Endodermal cell (in vitro differentiated cells): ENCODE measurements at regions not wholly inside any gene's neighbourhood (a gene's known extent, or its start where the extent isn't known, plus 50 kb on each side); places are given as distances from the start of the nearest gene placed in this dataset.

Experiments
- DNase-seq: peaks from one replicate; pipeline ENCODE4 v3.0.0-alpha.2; 2017
- H3K27ac ChIP-seq: 2 replicates; pipeline ENCODE4 v1.5.1; 2013; ENCODE audit warnings: mild to moderate bottlenecking, low read depth, low read length, moderate library complexity
- H3K27me3 ChIP-seq: 2 replicates; pipeline ENCODE4 v1.6.1; 2013; ENCODE audit warnings: mild to moderate bottlenecking, low read length, moderate library complexity; ENCODE audit not compliant: insufficient read depth, control insufficient read depth, poor library complexity, severe bottlenecking
- H3K36me3 ChIP-seq: 2 replicates; pipeline ENCODE4 v1.7.0; 2013; ENCODE audit warnings: mild to moderate bottlenecking, low read length, moderate library complexity; ENCODE audit not compliant: control insufficient read depth, insufficient read depth
- H3K4me1 ChIP-seq: one replicate; pipeline ENCODE4 v1.7.0; 2013; ENCODE audit warnings: low read length; ENCODE audit not compliant: control insufficient read depth, insufficient read depth
- H3K4me3 ChIP-seq: 2 replicates; pipeline ENCODE4 v1.5.1; 2013; ENCODE audit warnings: mild to moderate bottlenecking, low read length, moderate library complexity
- H3K9ac ChIP-seq: 2 replicates; pipeline ENCODE4 v1.6.1; 2013; ENCODE audit warnings: mild to moderate bottlenecking, low read length, moderate library complexity; ENCODE audit not compliant: poor library complexity, severe bottlenecking; ENCODE audit errors: extremely low read depth
- H3K9me3 ChIP-seq: 2 replicates; pipeline ENCODE4 v1.6.1; 2013; ENCODE audit warnings: mild to moderate bottlenecking, low read length, moderate library complexity; ENCODE audit not compliant: control insufficient read depth
- H3K27ac Mint-ChIP-seq: 2 replicates; pipeline ENCODE4 v1.8.0; 2020; ENCODE audit warnings: mixed read lengths
- H3K27me3 Mint-ChIP-seq: 2 replicates; pipeline ENCODE4 v1.8.0; 2021; ENCODE audit warnings: mild to moderate bottlenecking, mixed read lengths; ENCODE audit not compliant: insufficient read depth
- H3K36me3 Mint-ChIP-seq: 2 replicates; pipeline ENCODE4 v1.8.0; 2020; ENCODE audit warnings: low read depth, mixed read lengths
- H3K4me1 Mint-ChIP-seq: 2 replicates; pipeline ENCODE4 v1.8.0; 2020; ENCODE audit warnings: mixed read lengths
- H3K4me3 Mint-ChIP-seq: 2 replicates; pipeline ENCODE4 v1.8.0; 2020; ENCODE audit warnings: mild to moderate bottlenecking, moderate library complexity, mixed read lengths
- H3K9me3 Mint-ChIP-seq: 2 replicates; pipeline ENCODE4 v1.8.0; 2020; ENCODE audit warnings: mild to moderate bottlenecking, mixed read lengths
- CTCF ChIP-seq: fragments of 200-600 bp; sonication (generic); conservative IDR thresholded peaks from 2 replicates; pipeline ENCODE4 v1.5.0; 2021; ENCODE audit warnings: antibody characterized with exemption, mild to moderate bottlenecking
- WGBS, 2 experiments: methylation state at CpG; one replicate each; pipeline versions ENCODE4 v1.1.5 to v1.1.7; 2013; ENCODE audit warnings: missing lambda C conversion rate in 2 of 2, mixed read lengths in 1 of 2; ENCODE audit not compliant: insufficient coverage in 1 of 2, insufficient read length in 1 of 2; 5-methylcytosine and 5-hydroxymethylcytosine counted together

DNA sequence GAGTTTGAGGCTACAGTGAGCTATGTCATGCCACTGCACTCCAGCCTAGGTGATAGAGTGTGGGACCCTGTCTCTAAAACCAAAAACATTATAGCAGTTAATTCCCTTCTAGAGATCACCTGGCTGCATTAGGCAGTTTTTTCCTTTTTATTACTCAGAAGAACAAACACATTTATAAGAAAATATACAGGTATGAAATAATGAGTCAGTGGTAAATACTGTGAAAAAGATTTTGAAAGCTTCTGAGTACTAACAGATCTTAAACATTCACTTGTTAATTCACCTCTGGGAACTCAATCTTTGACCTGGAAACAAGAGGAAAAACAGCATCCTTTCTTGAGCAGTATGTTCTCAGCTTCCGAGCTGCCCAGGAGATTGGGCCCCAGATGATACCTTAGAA is 64.1 kb downstream of the UCHL1 start:
- H3K27ac ChIP-seq: no peak overlapping the region
- WGBS, 2 experiments: 86 to 100% methylated on average over 1 of the region's 1 CpG
- Mint-ChIP-seq H3K27ac (no peak overlapping the region), H3K9me3 (peaks cover 8% of the 10 kb centered on the region), H3K4me3 (no peak overlapping the region), H3K4me1 (peaks cover 11% of the 10 kb centered on the region), H3K36me3 (no peaks in the 10 kb centered on the region), H3K27me3 (peaks cover 31% of the 10 kb centered on the region)
- peaks cover 14% of the 10 kb centered on the region for H3K9me3 ChIP-seq
- no peak overlapping the region for H3K4me3 ChIP-seq
- H3K27me3 ChIP-seq: no peaks in the 10 kb centered on the region
- TF ChIP-seq CTCF: no peak
- no peak for DNase-seq
- H3K9ac ChIP-seq: no peak overlapping the region
- H3K36me3 ChIP-seq: no peaks in the 10 kb centered on the region
- no peaks in the 10 kb centered on the region for H3K4me1 ChIP-seq

- Mint-ChIP-seq H3K27me3 (peaks cover 26% of the 10 kb centered on the region), H3K27ac (no peak overlapping the region), H3K4me3 (no peak overlapping the region), H3K4me1 (peaks cover 17% of the 10 kb centered on the region), H3K36me3 (no peaks in the 10 kb centered on the region), H3K9me3 (peaks cover 7% of the 10 kb centered on the region)
- H3K9me3 ChIP-seq: peaks cover 14% of the 10 kb centered on the region
- H3K4me3 ChIP-seq: no peak overlapping the region
- H3K27me3 ChIP-seq: no peaks in the 10 kb centered on the region
- no peak for DNase-seq
- H3K4me1 ChIP-seq: peaks cover 3% of the 10 kb centered on the region
- TF ChIP-seq CTCF: no peak
- no peaks in the 10 kb centered on the region for H3K36me3 ChIP-seq
- H3K27ac ChIP-seq: no peak overlapping the region
- no peak overlapping the region for H3K9ac ChIP-seq
These were observed 64.7 kb downstream of the UCHL1 start for GRCh38 chr4:41321216-41321945.

DNA sequence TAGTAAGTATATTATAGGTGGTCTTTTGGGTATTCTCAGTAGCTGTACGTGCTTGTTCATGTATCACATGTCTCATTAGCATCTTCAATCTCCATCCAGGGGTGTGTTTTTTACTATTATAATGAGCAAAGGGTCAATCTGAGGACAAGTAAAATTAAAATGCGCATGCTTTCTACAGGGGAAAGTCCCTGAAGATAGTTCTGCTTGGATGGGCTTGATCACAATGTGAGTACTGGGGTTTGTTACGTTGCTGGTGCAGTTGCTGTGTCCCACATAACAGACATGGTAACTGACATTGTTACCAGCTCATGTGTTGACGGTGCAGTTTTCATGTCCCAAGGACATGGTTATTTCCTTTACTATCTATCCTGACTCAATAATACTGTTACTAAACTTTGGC is 65.9 kb downstream of the UCHL1 start:
- Histone ChIP-seq H3K27me3 (no peaks in the 10 kb centered on the region), H3K27ac (no peak overlapping the region), H3K9me3 (peaks cover 14% of the 10 kb centered on the region), H3K36me3 (no peaks in the 10 kb centered on the region), H3K4me3 (no peak overlapping the region), H3K4me1 (peaks cover 3% of the 10 kb centered on the region), H3K9ac (no peak overlapping the region)
- peaks cover 7% of the 10 kb centered on the region for H3K9me3 Mint-ChIP-seq
- H3K27me3 Mint-ChIP-seq: peaks cover 17% of the 10 kb centered on the region
- no peaks in the 10 kb centered on the region for H3K36me3 Mint-ChIP-seq
- no peak overlapping the region for H3K4me3 Mint-ChIP-seq
- peaks cover 17% of the 10 kb centered on the region for H3K4me1 Mint-ChIP-seq
- no peak for DNase-seq
- no peak for TF ChIP-seq CTCF
- 89 to 91% methylated on average over 3 to 4 of the region's 4 CpGs for WGBS, 2 experiments
- no peak overlapping the region for H3K27ac Mint-ChIP-seq
